ENCODE measurements at regions not wholly inside any gene's neighbourhood (a gene's known extent, or its start where the extent isn't known, plus 50 kb on each side); places are given as distances from the start of the nearest gene placed in this dataset.

DNA sequence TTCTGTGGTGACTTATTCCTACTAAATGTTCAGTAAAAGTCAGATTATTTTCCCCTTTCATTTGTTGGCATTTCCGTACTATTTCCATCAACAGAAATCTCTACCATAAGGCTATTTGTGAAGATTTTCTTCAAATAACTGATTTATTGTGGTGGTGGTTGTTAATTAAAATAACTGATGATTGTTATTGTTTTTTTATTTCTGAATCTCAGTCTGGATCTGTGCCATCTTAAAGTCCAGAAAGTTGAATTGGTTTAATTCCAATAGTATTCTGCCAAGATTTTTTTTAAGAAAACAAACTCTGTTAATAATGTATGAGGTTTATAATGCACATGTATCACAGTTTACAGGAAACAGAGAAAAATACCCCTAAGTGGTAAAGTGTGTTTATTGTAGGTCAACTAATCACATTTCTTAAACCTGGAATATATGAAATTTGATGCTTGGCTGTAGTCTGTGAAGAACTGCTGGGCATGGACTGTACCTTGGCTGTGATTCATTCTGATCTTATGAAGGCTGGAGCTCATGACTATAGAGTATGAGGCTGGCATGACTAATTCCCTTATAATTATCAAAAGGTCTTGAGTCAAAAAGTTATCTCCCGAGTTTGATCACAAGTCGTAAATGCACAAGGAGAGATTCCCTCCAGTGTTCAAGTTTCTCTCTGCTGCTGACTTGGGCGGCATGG is 134.2 kb upstream of the RND3 start:
- Histone ChIP-seq H3K9me3 (ENCODE audit: control insufficient read depth in 4 of 4, insufficient read depth in 3 of 4, low read length in 3 of 4) (no peaks in the 10 kb centered on the region), H3K27me3 (ENCODE audit: control insufficient read depth in 3 of 3, insufficient read depth in 3 of 3, low read length in 2 of 3) (no peaks in the 10 kb centered on the region), H3K4me1 (ENCODE audit: control insufficient read depth in 5 of 5, insufficient read depth in 5 of 5, low read length in 5 of 5) (peaks cover 0 to 22% (median 3%) of the 10 kb centered on the region in 5 donors), H3K27ac (ENCODE audit: low read depth in 1 of 2, low read length in 1 of 2) (no peak overlapping the region), H3K4me3 (no peak overlapping the region), H3K9ac (ENCODE audit: insufficient read depth in 1 of 2, low read length in 2 of 2) (no peak overlapping the region), H3K36me3 (ENCODE audit: control insufficient read depth in 4 of 4, insufficient read depth in 4 of 4, low read length in 4 of 4) (no peaks in the 10 kb centered on the region)
- 78 to 83% methylated on average over 4 of the region's 4 CpGs for WGBS, 2 donors
- DNase-seq = peak in 2 of 3 donors; percentile 66 to 76
- TF ChIP-seq, protein P1, sequence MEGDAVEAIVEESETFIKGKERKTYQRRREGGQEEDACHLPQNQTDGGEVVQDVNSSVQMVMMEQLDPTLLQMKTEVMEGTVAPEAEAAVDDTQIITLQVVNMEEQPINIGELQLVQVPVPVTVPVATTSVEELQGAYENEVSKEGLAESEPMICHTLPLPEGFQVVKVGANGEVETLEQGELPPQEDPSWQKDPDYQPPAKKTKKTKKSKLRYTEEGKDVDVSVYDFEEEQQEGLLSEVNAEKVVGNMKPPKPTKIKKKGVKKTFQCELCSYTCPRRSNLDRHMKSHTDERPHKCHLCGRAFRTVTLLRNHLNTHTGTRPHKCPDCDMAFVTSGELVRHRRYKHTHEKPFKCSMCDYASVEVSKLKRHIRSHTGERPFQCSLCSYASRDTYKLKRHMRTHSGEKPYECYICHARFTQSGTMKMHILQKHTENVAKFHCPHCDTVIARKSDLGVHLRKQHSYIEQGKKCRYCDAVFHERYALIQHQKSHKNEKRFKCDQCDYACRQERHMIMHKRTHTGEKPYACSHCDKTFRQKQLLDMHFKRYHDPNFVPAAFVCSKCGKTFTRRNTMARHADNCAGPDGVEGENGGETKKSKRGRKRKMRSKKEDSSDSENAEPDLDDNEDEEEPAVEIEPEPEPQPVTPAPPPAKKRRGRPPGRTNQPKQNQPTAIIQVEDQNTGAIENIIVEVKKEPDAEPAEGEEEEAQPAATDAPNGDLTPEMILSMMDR (IDR thresholded peaks at IDR 0.05; ENCODE audit: control extremely low read depth, extremely low read depth) = no peak
- peak; percentile 43 for ATAC-seq (ENCODE audit: insufficient read depth, low FRiP score)

DNA sequence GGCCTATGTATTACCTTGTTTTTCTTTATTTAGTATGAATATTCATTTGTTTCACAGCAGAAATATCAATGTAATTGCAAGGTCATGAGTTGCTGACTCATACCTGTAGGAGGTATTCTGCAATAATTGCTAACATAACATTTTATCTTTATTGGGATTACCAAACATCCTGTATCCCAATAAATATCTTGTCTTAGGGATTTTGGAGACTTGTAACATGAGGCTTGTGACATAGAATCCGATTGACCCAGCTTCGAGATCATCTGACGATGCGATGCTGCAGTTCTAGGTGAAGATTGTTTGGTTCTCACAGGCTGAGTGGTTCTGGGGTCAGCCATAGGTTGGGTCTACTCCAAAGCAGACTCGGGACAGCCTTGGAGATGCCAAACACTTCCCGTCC is 133.4 kb upstream of the RND3 start:
- ATAC-seq (ENCODE audit: insufficient read depth, low FRiP score) (no peak), DNase-seq (no peak)
- Histone ChIP-seq H3K27me3 (ENCODE audit: control insufficient read depth in 3 of 3, insufficient read depth in 3 of 3, low read length in 2 of 3) (no peaks in the 10 kb centered on the region), H3K4me1 (ENCODE audit: control insufficient read depth in 5 of 5, insufficient read depth in 5 of 5, low read length in 5 of 5) (peaks cover 0 to 22% (median 3%) of the 10 kb centered on the region in 5 donors), H3K36me3 (ENCODE audit: control insufficient read depth in 4 of 4, insufficient read depth in 4 of 4, low read length in 4 of 4) (no peaks in the 10 kb centered on the region), H3K27ac (ENCODE audit: low read depth in 1 of 2, low read length in 1 of 2) (peak overlapping the region; percentile 1 to 56), H3K9ac (ENCODE audit: insufficient read depth in 1 of 2, low read length in 2 of 2) (no peak overlapping the region), H3K9me3 (ENCODE audit: control insufficient read depth in 4 of 4, insufficient read depth in 3 of 4, low read length in 3 of 4) (no peaks in the 10 kb centered on the region), H3K4me3 (no peak overlapping the region)
- TF ChIP-seq, protein P1 (IDR thresholded peaks at IDR 0.05; ENCODE audit: control extremely low read depth, extremely low read depth) = no peak
- 84 to 92% methylated on average over 6 of the region's 6 CpGs for WGBS, 2 donors

- peaks cover 0 to 22% (median 3%) of the 10 kb centered on the region in 5 donors for H3K4me1 ChIP-seq (ENCODE audit: control insufficient read depth in 5 of 5, insufficient read depth in 5 of 5, low read length in 5 of 5)
Measured at GRCh38 chr2:150620416-150620815, 132.9 kb upstream of the RND3 start.

More at GRCh38 chr2:150620416-150620815, 132.9 kb upstream of the RND3 start:
- H3K27ac ChIP-seq (ENCODE audit: low read depth in 1 of 2, low read length in 1 of 2) = no peak overlapping the region
- H3K9ac ChIP-seq (ENCODE audit: insufficient read depth in 1 of 2, low read length in 2 of 2) = no peak overlapping the region
- no peaks in the 10 kb centered on the region for H3K27me3 ChIP-seq (ENCODE audit: control insufficient read depth in 3 of 3, insufficient read depth in 3 of 3, low read length in 2 of 3)
- H3K4me3 ChIP-seq = no peak overlapping the region
- DNase-seq (no peak), ATAC-seq (ENCODE audit: insufficient read depth, low FRiP score) (no peak)
- H3K36me3 ChIP-seq (ENCODE audit: control insufficient read depth in 4 of 4, insufficient read depth in 4 of 4, low read length in 4 of 4) = no peaks in the 10 kb centered on the region
- no peaks in the 10 kb centered on the region for H3K9me3 ChIP-seq (ENCODE audit: control insufficient read depth in 4 of 4, insufficient read depth in 3 of 4, low read length in 3 of 4)
- TF ChIP-seq, protein P1 (IDR thresholded peaks at IDR 0.05; ENCODE audit: control extremely low read depth, extremely low read depth) = no peak

Measured in lung (tissue), 11 donors.